Omental fat pad (tissue), 3 donors: ENCODE measurements at regions not wholly inside any gene's neighbourhood (a gene's known extent, or its start where the extent isn't known, plus 50 kb on each side); places are given as distances from the start of the nearest gene placed in this dataset.

Source experiments
- ATAC-seq: fragments of 150-250 bp; one replicate; pipeline ENCODE4 v1.9.1; 2016; ENCODE audit warnings: mild to moderate bottlenecking, moderate library complexity; ENCODE audit not compliant: low FRiP score
- DNase-seq: peaks from one replicate; pipeline ENCODE4 v3.0.0-alpha.2; 2019; ENCODE audit warnings: low spot score
- TF ChIP-seq, protein P1 (sequence below), 3 donors: fragments of 450-650 bp; IDR thresholded peaks; one replicate each; pipeline ENCODE4 v1.5.1; 2016 to 2017; ENCODE audit warnings: antibody characterized with exemption in 3 of 3, mild to moderate bottlenecking in 3 of 3, moderate library complexity in 2 of 3

- no peak for DNase-seq
- TF ChIP-seq, protein P1, sequence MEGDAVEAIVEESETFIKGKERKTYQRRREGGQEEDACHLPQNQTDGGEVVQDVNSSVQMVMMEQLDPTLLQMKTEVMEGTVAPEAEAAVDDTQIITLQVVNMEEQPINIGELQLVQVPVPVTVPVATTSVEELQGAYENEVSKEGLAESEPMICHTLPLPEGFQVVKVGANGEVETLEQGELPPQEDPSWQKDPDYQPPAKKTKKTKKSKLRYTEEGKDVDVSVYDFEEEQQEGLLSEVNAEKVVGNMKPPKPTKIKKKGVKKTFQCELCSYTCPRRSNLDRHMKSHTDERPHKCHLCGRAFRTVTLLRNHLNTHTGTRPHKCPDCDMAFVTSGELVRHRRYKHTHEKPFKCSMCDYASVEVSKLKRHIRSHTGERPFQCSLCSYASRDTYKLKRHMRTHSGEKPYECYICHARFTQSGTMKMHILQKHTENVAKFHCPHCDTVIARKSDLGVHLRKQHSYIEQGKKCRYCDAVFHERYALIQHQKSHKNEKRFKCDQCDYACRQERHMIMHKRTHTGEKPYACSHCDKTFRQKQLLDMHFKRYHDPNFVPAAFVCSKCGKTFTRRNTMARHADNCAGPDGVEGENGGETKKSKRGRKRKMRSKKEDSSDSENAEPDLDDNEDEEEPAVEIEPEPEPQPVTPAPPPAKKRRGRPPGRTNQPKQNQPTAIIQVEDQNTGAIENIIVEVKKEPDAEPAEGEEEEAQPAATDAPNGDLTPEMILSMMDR (IDR thresholded peaks at IDR 0.05), result no peak
- ATAC-seq, result no peak
Observed at GRCh38 chr13:40129467-40129866, 474.0 kb downstream of the COG6 start.

GRCh38 chr13:40130871-40131636 is 475.6 kb downstream of the COG6 start:
- ATAC-seq, result no peak
- TF ChIP-seq, protein P1 (IDR thresholded peaks at IDR 0.05), result no peak
- DNase-seq, result no peak

- no peak for DNase-seq
- no peak for ATAC-seq
- TF ChIP-seq, protein P1 (IDR thresholded peaks at IDR 0.05), result no peak
Observed at GRCh38 chr13:40132249-40132648, 476.8 kb downstream of the COG6 start.

DNA sequence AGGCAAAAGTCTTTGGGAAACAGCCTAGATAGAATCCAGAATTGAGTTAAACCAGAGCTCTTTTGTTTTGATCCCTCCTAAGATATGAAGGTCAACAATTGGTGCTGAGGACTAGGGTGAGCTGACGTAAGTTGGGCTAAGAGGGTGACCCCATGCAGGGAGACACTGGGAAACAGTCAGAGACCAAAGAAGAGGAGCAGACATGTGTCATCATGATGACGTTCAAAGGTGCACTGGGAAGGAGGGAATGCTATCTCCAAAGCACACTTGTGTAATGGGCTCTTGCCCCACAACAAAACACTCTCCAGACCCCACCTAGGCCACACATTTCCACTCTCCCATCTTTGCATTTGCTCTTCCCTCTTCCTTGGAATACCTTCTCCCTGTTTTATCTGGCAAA is 481.4 kb downstream of the COG6 start:
- DNase-seq (no peak), ATAC-seq (no peak)
- TF ChIP-seq, protein P1 (IDR thresholded peaks at IDR 0.05), result no peak

GRCh38 chr13:40137400-40137799 is 481.9 kb downstream of the COG6 start:
- TF ChIP-seq, protein P1 (IDR thresholded peaks at IDR 0.05), result no peak
- ATAC-seq (no peak), DNase-seq (no peak)

- TF ChIP-seq, protein P1 (IDR thresholded peaks at IDR 0.05), result no peak
- ATAC-seq (no peak), DNase-seq (no peak)
Observed at GRCh38 chr13:40139896-40140520, 484.5 kb downstream of the COG6 start.
